PC-3 (cell line): ENCODE measurements at regions not wholly inside any gene's neighbourhood (a gene's known extent, or its start where the extent isn't known, plus 50 kb on each side); places are given as distances from the start of the nearest gene placed in this dataset.

Experiments
- CTCF ChIP-seq: fragments of 300-600 bp; sonication (generic); conservative IDR thresholded peaks from 2 replicates; pipeline ENCODE4 v1.5.1; 2017; ENCODE audit warnings: antibody characterized with exemption, low read depth, mild to moderate bottlenecking, low read length
- EZH2 ChIP-seq: fragments of 300-600 bp; sonication (generic); IDR thresholded peaks from one replicate; pipeline ENCODE4 v1.6.1; 2017; ENCODE audit warnings: antibody characterized with exemption, mild to moderate bottlenecking, low read length; ENCODE audit not compliant: unreplicated experiment
- EZH2phosphoT487 ChIP-seq: fragments of 300-600 bp; sonication (generic); IDR thresholded peaks from 2 replicates; pipeline ENCODE4 v1.6.1; 2018; ENCODE audit warnings: mild to moderate bottlenecking, antibody characterized with exemption, low read length, borderline replicate concordance

GRCh38 chr10:64332551-64332950 is 811.4 kb downstream of the REEP3 start:
- TF ChIP-seq EZH2phosphoT487 (no peak), EZH2 (no peak), CTCF (no peak)
